Endothelial cell of umbilical vein (primary cell): ENCODE measurements at regions not wholly inside any gene's neighbourhood (a gene's known extent, or its start where the extent isn't known, plus 50 kb on each side); places are given as distances from the start of the nearest gene placed in this dataset.

Experiments
- CTCF ChIP-seq, 2 donors: IDR thresholded peaks; 1 replicate in 1 of 2; 2 replicates in 1 of 2; pipeline ENCODE4 v1.5.1; 2011; ENCODE audit warnings: low read length in 2 of 2, mild to moderate bottlenecking in 2 of 2, moderate library complexity in 2 of 2, control low read depth in 1 of 2, inconsistent platforms in 1 of 2, low read depth in 1 of 2; ENCODE audit not compliant: insufficient read depth in 1 of 2; ENCODE audit errors: extremely low read depth in 1 of 2
- EZH2 ChIP-seq: IDR thresholded peaks from 2 replicates; pipeline ENCODE4 v1.6.1; 2012; ENCODE audit warnings: borderline replicate concordance, low read depth, mild to moderate bottlenecking, moderate library complexity, low read length, inconsistent platforms; ENCODE audit not compliant: severe bottlenecking
- GATA2 ChIP-seq: IDR thresholded peaks from 2 replicates; pipeline ENCODE4 v1.7.0; 2011; ENCODE audit warnings: low read depth, mild to moderate bottlenecking, moderate library complexity, mixed read lengths, low read length; ENCODE audit not compliant: insufficient read length, insufficient read depth
- MAX ChIP-seq: IDR thresholded peaks from 2 replicates; pipeline ENCODE4 v1.6.1; 2011; ENCODE audit not compliant: insufficient read depth, insufficient read length
- MYC ChIP-seq: IDR thresholded peaks from one replicate; pipeline ENCODE4 v1.6.1; 2011; ENCODE audit warnings: mild to moderate bottlenecking, low read depth, low read length
- POLR2A ChIP-seq: IDR thresholded peaks from 2 replicates; pipeline ENCODE4 v1.6.1; 2012; ENCODE audit warnings: low read depth, mild to moderate bottlenecking, control low read depth, low read length
- POLR2AphosphoS5 ChIP-seq: IDR thresholded peaks from 2 replicates; pipeline ENCODE4 v1.6.1; 2012; ENCODE audit warnings: low read depth, mild to moderate bottlenecking, control low read depth, low read length, moderate library complexity; ENCODE audit not compliant: insufficient read depth

- TF ChIP-seq MYC (no peak), CTCF (IDR thresholded peaks at IDR 0.05; ENCODE audit: extremely low read depth in 1 of 2, insufficient read depth in 1 of 2, low read depth in 1 of 2, low read length in 2 of 2) (no peak), POLR2A (no peak), GATA2 (no peak), POLR2AphosphoS5 (no peak), MAX (no peak), EZH2 (no peak)
These were observed 386.2 kb downstream of the GALR1 start for GRCh38 chr18:77635858-77636257.
